ENCODE measurements at regions not wholly inside any gene's neighbourhood (a gene's known extent, or its start where the extent isn't known, plus 50 kb on each side); places are given as distances from the start of the nearest gene placed in this dataset.
A peak's percentile ranks its signal among the peaks of the same experiment; 100 is the strongest.

- intact Hi-C loops (cut with DNase I): no loop called here
- TF ChIP-seq CTCF (IDR thresholded peaks at IDR 0.05): no peak
- ATAC-seq: no peak
- Histone ChIP-seq H3K27ac (no peak overlapping the region), H3K4me3 (no peak overlapping the region), H3K27me3 (no peaks in the 10 kb centered on the region), H3K4me1 (no peaks in the 10 kb centered on the region), H3K9me3 (peaks cover 0 to 15% of the 10 kb centered on the region in 2 donors), H3K36me3 (no peaks in the 10 kb centered on the region)
- no peak for DNase-seq
Observed at GRCh38 chr15:24733659-24734058, 58.1 kb downstream of the NPAP1 start.

GRCh38 chr15:24734396-24734795 is 58.8 kb downstream of the NPAP1 start:
- no peak overlapping the region for H3K27ac ChIP-seq
- intact Hi-C loops (cut with DNase I): no loop called here
- no peak for DNase-seq
- peaks cover 0 to 9% of the 10 kb centered on the region in 2 donors for H3K9me3 ChIP-seq
- no peak for TF ChIP-seq CTCF (IDR thresholded peaks at IDR 0.05)
- H3K27me3 ChIP-seq: no peaks in the 10 kb centered on the region
- no peaks in the 10 kb centered on the region for H3K36me3 ChIP-seq
- H3K4me1 ChIP-seq: no peaks in the 10 kb centered on the region
- no peak for ATAC-seq
- H3K4me3 ChIP-seq: no peak overlapping the region

- no peak for TF ChIP-seq CTCF (IDR thresholded peaks at IDR 0.05)
- no peak for DNase-seq
- Histone ChIP-seq H3K27me3 (no peaks in the 10 kb centered on the region), H3K27ac (no peak overlapping the region), H3K4me3 (no peak overlapping the region), H3K4me1 (no peaks in the 10 kb centered on the region), H3K9me3 (peaks cover 0 to 31% of the 10 kb centered on the region in 2 donors), H3K36me3 (no peaks in the 10 kb centered on the region)
- intact Hi-C loops (cut with DNase I): no loop called here
- no peak for ATAC-seq
Observed at GRCh38 chr15:24745290-24745689, 69.7 kb downstream of the NPAP1 start.

- H3K27me3 ChIP-seq: no peaks in the 10 kb centered on the region
- intact Hi-C loops (cut with DNase I): no loop called here
Observed at GRCh38 chr15:24746094-24746493, 70.5 kb downstream of the NPAP1 start.

GRCh38 chr15:24747376-24747775 is 71.8 kb downstream of the NPAP1 start:
- DNase-seq: peak in 1 of 4 donors; percentile 57
- intact Hi-C loops (cut with DNase I): no loop called here
- TF ChIP-seq CTCF (IDR thresholded peaks at IDR 0.05): no peak
- Histone ChIP-seq H3K27ac (no peak overlapping the region), H3K9me3 (peaks cover 0 to 32% of the 10 kb centered on the region in 2 donors), H3K36me3 (no peaks in the 10 kb centered on the region), H3K4me3 (no peak overlapping the region), H3K27me3 (no peaks in the 10 kb centered on the region), H3K4me1 (no peaks in the 10 kb centered on the region)
- no peak for ATAC-seq

More at GRCh38 chr15:24746094-24746493, 70.5 kb downstream of the NPAP1 start:
- Histone ChIP-seq H3K27ac (no peak overlapping the region), H3K9me3 (peaks cover 0 to 31% of the 10 kb centered on the region in 2 donors), H3K4me1 (no peaks in the 10 kb centered on the region), H3K36me3 (no peaks in the 10 kb centered on the region), H3K4me3 (no peak overlapping the region)
- DNase-seq: no peak
- no peak for TF ChIP-seq CTCF (IDR thresholded peaks at IDR 0.05)
- no peak for ATAC-seq
